Stimulated activated CD4-positive, alpha-beta T cell treated with anti-CD3 and anti-CD28 coated beads, Interleukin-4, amount 100 ng/mL, for 1 hour (primary cell): ENCODE measurements at regions not wholly inside any gene's neighbourhood (a gene's known extent, or its start where the extent isn't known, plus 50 kb on each side); places are given as distances from the start of the nearest gene placed in this dataset.

Experiments used
- DNase-seq: peaks from one replicate; pipeline ENCODE4 v3.0.0-alpha.2; 2020

- no peak for DNase-seq
Measured at GRCh38 chr15:39131609-39132008, 449.3 kb upstream of the THBS1 start.

- no peak for DNase-seq
Measured at GRCh38 chr15:39132070-39132469, 448.8 kb upstream of the THBS1 start.

GRCh38 chr15:39132954-39133600 lies 447.8 kb upstream of the THBS1 start:
- no peak for DNase-seq

- no peak for DNase-seq
Measured at GRCh38 chr15:39134282-39134681, 446.6 kb upstream of the THBS1 start.

GRCh38 chr15:39135989-39136388 lies 444.9 kb upstream of the THBS1 start:
- no peak for DNase-seq

- no peak for DNase-seq
Measured at GRCh38 chr15:39139431-39140059, 441.3 kb upstream of the THBS1 start.

- DNase-seq = no peak
Measured at GRCh38 chr15:39140060-39140604, 440.7 kb upstream of the THBS1 start.

GRCh38 chr15:39142500-39142899 lies 438.4 kb upstream of the THBS1 start:
- no peak for DNase-seq

GRCh38 chr15:39143479-39143878 lies 437.4 kb upstream of the THBS1 start:
- DNase-seq = no peak

- DNase-seq = no peak
Measured at GRCh38 chr15:39144051-39144450, 436.8 kb upstream of the THBS1 start.

- no peak for DNase-seq
Measured at GRCh38 chr15:39144613-39145499, 436.0 kb upstream of the THBS1 start.

GRCh38 chr15:39145854-39146625 lies 434.8 kb upstream of the THBS1 start:
- no peak for DNase-seq

GRCh38 chr15:39149636-39150150 lies 431.2 kb upstream of the THBS1 start:
- DNase-seq = no peak

GRCh38 chr15:39151545-39151944 lies 429.3 kb upstream of the THBS1 start:
- no peak for DNase-seq

GRCh38 chr15:39153058-39153714 lies 427.7 kb upstream of the THBS1 start:
- DNase-seq = no peak

- no peak for DNase-seq
Measured at GRCh38 chr15:39153716-39154115, 427.2 kb upstream of the THBS1 start.

- no peak for DNase-seq
Measured at GRCh38 chr15:39154227-39154638, 426.6 kb upstream of the THBS1 start.

GRCh38 chr15:39154776-39155175 lies 426.1 kb upstream of the THBS1 start:
- DNase-seq = no peak

- DNase-seq = no peak
Measured at GRCh38 chr15:39156166-39156565, 424.7 kb upstream of the THBS1 start.

GRCh38 chr15:39156646-39157250 lies 424.1 kb upstream of the THBS1 start:
- no peak for DNase-seq

- DNase-seq = no peak
Measured at GRCh38 chr15:39157882-39158281, 423.0 kb upstream of the THBS1 start.

GRCh38 chr15:39159833-39160232 lies 421.0 kb upstream of the THBS1 start:
- DNase-seq = no peak
